ENCODE measurements at regions not wholly inside any gene's neighbourhood (a gene's known extent, or its start where the extent isn't known, plus 50 kb on each side); places are given as distances from the start of the nearest gene placed in this dataset.

DNA sequence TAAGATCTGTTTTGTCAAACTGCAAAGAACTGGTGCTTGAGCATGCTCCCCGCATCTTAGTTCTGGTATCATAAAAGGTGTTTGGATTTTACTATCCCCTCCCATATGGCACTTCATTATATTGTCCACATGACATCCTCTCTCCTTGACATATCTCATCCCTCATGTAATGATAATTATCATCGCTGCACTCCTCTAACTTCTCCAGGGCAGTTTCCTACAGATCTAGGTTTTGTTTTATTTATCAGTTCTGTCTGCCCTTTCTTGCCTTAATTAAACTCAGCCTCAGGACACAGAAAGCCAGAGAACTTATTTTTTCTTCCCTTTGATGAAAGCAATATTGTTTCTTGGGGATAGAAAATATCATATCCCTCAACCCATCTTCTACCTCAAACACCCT lies 129.6 kb upstream of the DDX18 start:
- Histone ChIP-seq H3K79me2 (ENCODE audit: insufficient read depth, low read length) (no peaks in the 10 kb centered on the region), H3K9me2 (replicated peaks; ENCODE audit: insufficient read depth, low read length) (no peaks in the 10 kb centered on the region), H4K20me1 (ENCODE audit: low read depth, low read length) (no peaks in the 10 kb centered on the region), H3K36me3 (ENCODE audit: low read length) (no peaks in the 10 kb centered on the region), H3K27me3 (ENCODE audit: low read length) (no peaks in the 10 kb centered on the region), H3K9ac (ENCODE audit: low read length) (no peak overlapping the region), H3K4me3 (ENCODE audit: insufficient read depth, low read length, poor library complexity, severe bottlenecking) (no peak overlapping the region), H3F3A (ENCODE audit: insufficient read depth) (no peaks in the 10 kb centered on the region), H3K27ac (ENCODE audit: low read depth, low read length) (no peak overlapping the region), H3K4me2 (ENCODE audit: low read depth, low read length, poor library complexity, severe bottlenecking) (no peak overlapping the region), H3K9me3 (ENCODE audit: insufficient read depth, low read length) (no peaks in the 10 kb centered on the region), H2AFZ (ENCODE audit: low read depth, low read length, severe bottlenecking) (no peak overlapping the region)
- TF ChIP-seq CTCF (IDR thresholded peaks at IDR 0.05; ENCODE audit: insufficient read depth, low read length, poor library complexity, severe bottlenecking) (no peak), EZH2phosphoT487 (conservative IDR thresholded peaks at IDR 0.05; ENCODE audit: low read length) (no peak)

DNA sequence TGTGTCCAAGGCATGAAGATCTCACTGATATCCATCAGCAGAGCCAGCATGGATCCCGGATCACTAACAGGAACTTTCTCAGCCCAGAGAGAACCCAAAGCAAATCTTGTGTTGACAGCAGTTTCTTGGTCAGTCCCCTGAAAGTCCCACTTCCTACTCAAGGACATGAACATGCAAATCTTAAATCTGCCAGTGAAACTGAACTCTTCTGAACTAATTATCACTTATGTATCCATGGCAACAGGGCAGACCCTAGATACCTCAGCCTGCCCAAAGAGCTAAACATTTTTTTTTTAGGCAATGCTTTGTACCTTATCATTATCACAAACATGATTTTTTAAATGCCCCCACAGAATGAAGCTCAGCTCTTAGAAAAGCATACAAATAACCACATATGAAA lies 127.8 kb upstream of the DDX18 start:
- H3K27ac ChIP-seq (ENCODE audit: low read depth, low read length): no peak overlapping the region
- no peak overlapping the region for H3K9ac ChIP-seq (ENCODE audit: low read length)
- H3K4me2 ChIP-seq (ENCODE audit: low read depth, low read length, poor library complexity, severe bottlenecking): no peak overlapping the region
- no peak overlapping the region for H2AFZ ChIP-seq (ENCODE audit: low read depth, low read length, severe bottlenecking)
- no peaks in the 10 kb centered on the region for H3K79me2 ChIP-seq (ENCODE audit: insufficient read depth, low read length)
- no peaks in the 10 kb centered on the region for H3K36me3 ChIP-seq (ENCODE audit: low read length)
- no peak for TF ChIP-seq CTCF (IDR thresholded peaks at IDR 0.05; ENCODE audit: insufficient read depth, low read length, poor library complexity, severe bottlenecking)
- TF ChIP-seq EZH2phosphoT487 (conservative IDR thresholded peaks at IDR 0.05; ENCODE audit: low read length): no peak
- H3K4me3 ChIP-seq (ENCODE audit: insufficient read depth, low read length, poor library complexity, severe bottlenecking): no peak overlapping the region
- H3K9me3 ChIP-seq (ENCODE audit: insufficient read depth, low read length): no peaks in the 10 kb centered on the region
- H3F3A ChIP-seq (ENCODE audit: insufficient read depth): no peaks in the 10 kb centered on the region
- H4K20me1 ChIP-seq (ENCODE audit: low read depth, low read length): no peaks in the 10 kb centered on the region
- no peaks in the 10 kb centered on the region for H3K27me3 ChIP-seq (ENCODE audit: low read length)
- H3K9me2 ChIP-seq (replicated peaks; ENCODE audit: insufficient read depth, low read length): no peaks in the 10 kb centered on the region

DNA sequence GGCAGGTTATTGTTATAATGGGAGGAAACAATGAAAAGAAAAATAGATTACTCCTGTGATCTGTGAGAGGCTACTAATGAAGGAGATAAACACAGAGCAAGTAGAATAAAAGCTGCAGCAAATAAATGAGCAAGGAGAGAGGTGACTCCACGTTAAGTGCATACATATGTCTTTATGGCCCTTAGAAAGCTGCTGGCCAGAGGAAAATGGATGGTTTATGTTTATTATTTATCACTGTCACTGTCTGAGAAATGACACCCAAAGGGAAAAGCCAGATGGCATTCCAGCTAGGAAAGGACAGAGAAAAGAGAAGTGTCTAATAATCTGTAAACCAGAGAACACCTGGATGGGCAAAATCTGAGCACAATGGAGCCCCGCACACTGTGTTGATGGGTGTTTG lies 122.9 kb upstream of the DDX18 start:
- no peak overlapping the region for H3K27ac ChIP-seq (ENCODE audit: low read depth, low read length)
- no peak overlapping the region for H3K4me3 ChIP-seq (ENCODE audit: insufficient read depth, low read length, poor library complexity, severe bottlenecking)
- TF ChIP-seq CTCF (IDR thresholded peaks at IDR 0.05; ENCODE audit: insufficient read depth, low read length, poor library complexity, severe bottlenecking) (no peak), EZH2phosphoT487 (conservative IDR thresholded peaks at IDR 0.05; ENCODE audit: low read length) (no peak)
- H3K9me2 ChIP-seq (replicated peaks; ENCODE audit: insufficient read depth, low read length): no peaks in the 10 kb centered on the region
- no peaks in the 10 kb centered on the region for H3F3A ChIP-seq (ENCODE audit: insufficient read depth)
- no peaks in the 10 kb centered on the region for H3K36me3 ChIP-seq (ENCODE audit: low read length)
- no peaks in the 10 kb centered on the region for H3K9me3 ChIP-seq (ENCODE audit: insufficient read depth, low read length)
- no peaks in the 10 kb centered on the region for H4K20me1 ChIP-seq (ENCODE audit: low read depth, low read length)
- no peak overlapping the region for H3K4me2 ChIP-seq (ENCODE audit: low read depth, low read length, poor library complexity, severe bottlenecking)
- H2AFZ ChIP-seq (ENCODE audit: low read depth, low read length, severe bottlenecking): no peak overlapping the region
- H3K9ac ChIP-seq (ENCODE audit: low read length): no peak overlapping the region
- no peaks in the 10 kb centered on the region for H3K27me3 ChIP-seq (ENCODE audit: low read length)
- no peaks in the 10 kb centered on the region for H3K79me2 ChIP-seq (ENCODE audit: insufficient read depth, low read length)
